Loucy (cell line): ENCODE measurements at regions not wholly inside any gene's neighbourhood (a gene's known extent, or its start where the extent isn't known, plus 50 kb on each side); places are given as distances from the start of the nearest gene placed in this dataset.

Experiments used
- CTCF ChIP-seq: fragments of 200-600 bp; sonication (generic); conservative IDR thresholded peaks from 2 replicates; pipeline ENCODE4 v1.5.1; 2014; ENCODE audit warnings: mild to moderate bottlenecking, antibody characterized with exemption, low read length
- EZH2phosphoT487 ChIP-seq: fragments of 200-600 bp; IDR thresholded peaks from 2 replicates; pipeline ENCODE4 v1.6.1; 2018; ENCODE audit warnings: antibody characterized with exemption, mild to moderate bottlenecking, moderate library complexity, borderline replicate concordance

- TF ChIP-seq CTCF (no peak), EZH2phosphoT487 (no peak)
These were observed 794.6 kb upstream of the ZNF608 start for GRCh38 chr5:125541085-125541484.
